ENCODE measurements at regions not wholly inside any gene's neighbourhood (a gene's known extent, or its start where the extent isn't known, plus 50 kb on each side); places are given as distances from the start of the nearest gene placed in this dataset.
A peak's percentile ranks its signal among the peaks of the same experiment; 100 is the strongest.

- TF ChIP-seq, protein P1, sequence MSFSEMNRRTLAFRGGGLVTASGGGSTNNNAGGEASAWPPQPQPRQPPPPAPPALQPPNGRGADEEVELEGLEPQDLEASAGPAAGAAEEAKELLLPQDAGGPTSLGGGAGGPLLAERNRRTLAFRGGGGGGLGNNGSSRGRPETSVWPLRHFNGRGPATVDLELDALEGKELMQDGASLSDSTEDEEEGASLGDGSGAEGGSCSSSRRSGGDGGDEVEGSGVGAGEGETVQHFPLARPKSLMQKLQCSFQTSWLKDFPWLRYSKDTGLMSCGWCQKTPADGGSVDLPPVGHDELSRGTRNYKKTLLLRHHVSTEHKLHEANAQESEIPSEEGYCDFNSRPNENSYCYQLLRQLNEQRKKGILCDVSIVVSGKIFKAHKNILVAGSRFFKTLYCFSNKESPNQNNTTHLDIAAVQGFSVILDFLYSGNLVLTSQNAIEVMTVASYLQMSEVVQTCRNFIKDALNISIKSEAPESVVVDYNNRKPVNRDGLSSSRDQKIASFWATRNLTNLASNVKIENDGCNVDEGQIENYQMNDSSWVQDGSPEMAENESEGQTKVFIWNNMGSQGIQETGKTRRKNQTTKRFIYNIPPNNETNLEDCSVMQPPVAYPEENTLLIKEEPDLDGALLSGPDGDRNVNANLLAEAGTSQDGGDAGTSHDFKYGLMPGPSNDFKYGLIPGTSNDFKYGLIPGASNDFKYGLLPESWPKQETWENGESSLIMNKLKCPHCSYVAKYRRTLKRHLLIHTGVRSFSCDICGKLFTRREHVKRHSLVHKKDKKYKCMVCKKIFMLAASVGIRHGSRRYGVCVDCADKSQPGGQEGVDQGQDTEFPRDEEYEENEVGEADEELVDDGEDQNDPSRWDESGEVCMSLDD (tag by site-specific recombination; IDR thresholded peaks at IDR 0.05): no peak
Measured at GRCh38 chr22:47369020-47369419, 606.6 kb downstream of the TBC1D22A start (continued).

DNA sequence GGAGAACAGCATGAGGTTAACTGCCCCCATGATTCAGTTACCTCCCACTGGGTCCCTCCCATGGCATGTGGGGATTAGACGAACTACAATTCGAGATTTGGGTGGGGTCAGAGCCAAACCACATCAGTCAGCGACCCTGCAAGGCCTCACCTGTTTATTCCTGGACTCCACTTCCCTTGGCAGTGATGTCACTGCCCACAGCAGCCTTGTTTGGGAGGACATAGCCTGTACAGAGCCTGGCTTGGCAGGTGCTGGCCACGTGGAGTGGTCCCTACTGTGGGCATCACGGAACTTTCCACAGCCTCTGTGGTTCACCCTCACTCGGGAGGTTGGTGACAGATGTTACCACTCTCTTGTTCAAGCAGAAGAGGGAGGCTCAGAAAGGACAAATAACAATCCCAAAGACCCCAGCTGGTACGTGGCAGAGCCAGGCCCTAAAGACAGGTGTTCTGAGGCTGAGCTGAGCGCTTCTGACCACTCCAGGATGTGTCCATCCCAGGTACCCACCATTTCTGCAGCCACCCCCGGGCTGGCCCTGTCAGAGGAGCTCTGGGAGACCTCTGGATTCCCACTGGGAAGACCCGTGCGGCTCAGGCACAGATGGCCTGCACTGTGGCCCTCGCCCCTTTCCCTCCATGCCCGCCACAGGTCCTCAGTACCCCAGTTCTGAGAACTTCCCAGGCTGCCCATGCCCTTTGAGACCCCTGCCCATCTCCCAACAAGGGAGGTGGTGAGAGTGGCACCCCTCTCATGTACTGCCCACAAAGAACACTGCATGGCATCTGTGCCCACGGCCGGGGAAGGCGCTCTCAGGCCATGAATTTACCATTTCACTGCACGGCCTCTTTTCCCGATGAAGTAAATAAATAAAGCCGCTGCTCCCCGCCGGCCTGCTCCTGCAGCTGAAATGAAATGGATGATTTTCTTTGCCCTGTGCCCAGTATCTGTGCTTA, 605.8 kb downstream of the TBC1D22A start:
- no peak overlapping the region for H3K27ac ChIP-seq (ENCODE audit: extremely low read depth, low read depth, low read length)
- no peaks in the 10 kb centered on the region for H3K9me3 ChIP-seq (ENCODE audit: control insufficient read depth, insufficient read depth, low read depth, low read length)
- TF ChIP-seq ZSCAN23 (tag by site-specific recombination; IDR thresholded peaks at IDR 0.05) (no peak), ZNF155 (tag by site-specific recombination; IDR thresholded peaks at IDR 0.05) (no peak), ZSCAN30 (tag by site-specific recombination; IDR thresholded peaks at IDR 0.05) (no peak), ZIC2 (tag by site-specific recombination; IDR thresholded peaks at IDR 0.05) (peak; percentile 49), ZNF747 (tag by site-specific recombination; IDR thresholded peaks at IDR 0.05) (no peak), AEBP2 (tag by site-specific recombination; IDR thresholded peaks at IDR 0.05; ENCODE audit: borderline replicate concordance) (no peak), ZBTB21 (tag by site-specific recombination; IDR thresholded peaks at IDR 0.05) (no peak), GLIS1 (tag by site-specific recombination; IDR thresholded peaks at IDR 0.05) (peak; percentile 64; the same call in 1 of the 2 replicates)
- TF ChIP-seq, protein P2, sequence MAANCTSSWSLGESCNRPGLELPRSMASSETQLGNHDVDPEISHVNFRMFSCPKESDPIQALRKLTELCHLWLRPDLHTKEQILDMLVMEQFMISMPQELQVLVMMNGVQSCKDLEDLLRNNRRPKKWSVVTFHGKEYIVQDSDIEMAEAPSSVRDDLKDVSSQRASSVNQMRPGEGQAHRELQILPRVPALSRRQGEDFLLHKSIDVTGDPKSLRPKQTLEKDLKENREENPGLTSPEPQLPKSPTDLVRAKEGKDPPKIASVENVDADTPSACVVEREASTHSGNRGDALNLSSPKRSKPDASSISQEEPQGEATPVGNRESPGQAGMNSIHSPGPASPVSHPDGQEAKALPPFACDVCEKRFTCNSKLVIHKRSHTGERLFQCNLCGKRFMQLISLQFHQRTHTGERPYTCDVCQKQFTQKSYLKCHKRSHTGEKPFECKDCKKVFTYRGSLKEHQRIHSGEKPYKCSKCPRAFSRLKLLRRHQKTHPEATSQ (tag by site-specific recombination; IDR thresholded peaks at IDR 0.05): no peak
- TF ChIP-seq, protein P3, sequence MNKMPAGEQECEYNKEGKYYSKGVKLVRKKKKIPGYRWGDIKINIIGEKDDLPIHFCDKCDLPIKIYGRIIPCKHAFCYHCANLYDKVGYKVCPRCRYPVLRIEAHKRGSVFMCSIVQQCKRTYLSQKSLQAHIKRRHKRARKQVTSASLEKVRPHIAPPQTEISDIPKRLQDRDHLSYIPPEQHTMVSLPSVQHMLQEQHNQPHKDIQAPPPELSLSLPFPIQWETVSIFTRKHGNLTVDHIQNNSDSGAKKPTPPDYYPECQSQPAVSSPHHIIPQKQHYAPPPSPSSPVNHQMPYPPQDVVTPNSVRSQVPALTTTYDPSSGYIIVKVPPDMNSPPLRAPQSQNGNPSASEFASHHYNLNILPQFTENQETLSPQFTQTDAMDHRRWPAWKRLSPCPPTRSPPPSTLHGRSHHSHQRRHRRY (tag by site-specific recombination; IDR thresholded peaks at IDR 0.05): no peak
- no peaks in the 10 kb centered on the region for H3K36me3 ChIP-seq (ENCODE audit: control insufficient read depth in 2 of 2, insufficient read depth in 1 of 2, low read length in 2 of 2)
- H3K4me3 ChIP-seq (ENCODE audit: low read depth, low read length): no peak overlapping the region
- POLR2A ChIA-PET: no interaction called here
- CTCF ChIA-PET: no interaction called here
- no peaks in the 10 kb centered on the region for H3K4me1 ChIP-seq (ENCODE audit: control insufficient read depth, insufficient read depth, low read length)

GRCh38 chr22:47367107-47367690, 604.7 kb downstream of the TBC1D22A start:
- Histone ChIP-seq H3K9me3 (ENCODE audit: control insufficient read depth, insufficient read depth, low read depth, low read length) (no peaks in the 10 kb centered on the region), H3K36me3 (ENCODE audit: control insufficient read depth in 2 of 2, insufficient read depth in 1 of 2, low read length in 2 of 2) (no peaks in the 10 kb centered on the region), H3K4me3 (ENCODE audit: low read depth, low read length) (no peak overlapping the region), H3K4me1 (ENCODE audit: control insufficient read depth, insufficient read depth, low read length) (no peaks in the 10 kb centered on the region), H3K27ac (ENCODE audit: extremely low read depth, low read depth, low read length) (no peak overlapping the region)
- ChIA-PET CTCF (no interaction called here), POLR2A (no interaction called here)
- no peak for TF ChIP-seq ZNF623 (tag by site-specific recombination; IDR thresholded peaks at IDR 0.05)
- TF ChIP-seq ZNF223 (tag by site-specific recombination; IDR thresholded peaks at IDR 0.05): no peak
- no peak for TF ChIP-seq ZNF239 (tag by site-specific recombination; IDR thresholded peaks at IDR 0.05)
- TF ChIP-seq ZNF366 (tag by site-specific recombination; conservative IDR thresholded peaks at IDR 0.05): no peak
- no peak for TF ChIP-seq AEBP2 (tag by site-specific recombination; IDR thresholded peaks at IDR 0.05; ENCODE audit: borderline replicate concordance)
- no peak for TF ChIP-seq ZNF626 (tag by site-specific recombination; IDR thresholded peaks at IDR 0.05)
- no peak for TF ChIP-seq ZNF157 (tag by site-specific recombination; IDR thresholded peaks at IDR 0.05)
- no peak for TF ChIP-seq SP3 (tag by site-specific recombination; IDR thresholded peaks at IDR 0.05)
- no peak for TF ChIP-seq ZSCAN23 (tag by site-specific recombination; IDR thresholded peaks at IDR 0.05)
- no peak for TF ChIP-seq MYNN (tag by site-specific recombination; IDR thresholded peaks at IDR 0.05; ENCODE audit: borderline replicate concordance)
- no peak for TF ChIP-seq ZNF169 (tag by site-specific recombination; IDR thresholded peaks at IDR 0.05)
- no peak for TF ChIP-seq ZNF704 (tag by site-specific recombination; IDR thresholded peaks at IDR 0.05)
- TF ChIP-seq SCRT2 (tag by site-specific recombination; IDR thresholded peaks at IDR 0.05): no peak
- TF ChIP-seq ZSCAN16 (tag by site-specific recombination; IDR thresholded peaks at IDR 0.05): no peak
